Panc1 (cell line): ENCODE measurements at regions not wholly inside any gene's neighbourhood (a gene's known extent, or its start where the extent isn't known, plus 50 kb on each side); places are given as distances from the start of the nearest gene placed in this dataset.

Experiments used
- ATAC-seq: fragments of 200-7000 bp; cut with Tn5 transposase; 2 replicates; pipeline ENCODE4 v1.9.1; 2020; ENCODE audit warnings: mild to moderate bottlenecking, moderate library complexity
- BruUV-seq: library from RNA; stranded (reverse); fragments of 400-500 nt; replicated peaks from 2 replicates; lab custom pipeline; 2021; lab: Mats Ljungman, UMichigan
- CTCF ChIA-PET: fragments of 300-600 bp; sonication (Branson Sonifier 250); formaldehyde crosslinking; loops from one replicate; lab custom pipeline; 2022; ENCODE audit warnings: antibody characterized with exemption; lab: Charles Lee
- POLR2A ChIA-PET: fragments of 300-600 bp; sonication (Branson Sonifier 250); formaldehyde crosslinking; loops from one replicate; lab custom pipeline; 2022; ENCODE audit warnings: antibody characterized with exemption; lab: Charles Lee
- DNase-seq: peaks from one replicate; pipeline ENCODE4 v3.0.0-alpha.2; 2010; ENCODE audit warnings: low read depth, low spot score
- H3K27ac ChIP-seq: 2 replicates; pipeline ENCODE4 v1.5.1; 2011; ENCODE audit warnings: mild to moderate bottlenecking, low read length, inconsistent platforms
- H3K27me3 ChIP-seq: fragments of 200-500 bp; sonication (Bioruptor generic); 2 replicates; pipeline ENCODE4 v1.6.0; 2014; ENCODE audit warnings: low read length, inconsistent platforms; ENCODE audit not compliant: control insufficient read depth, insufficient read depth
- H3K36me3 ChIP-seq: fragments of 200-500 bp; sonication (Bioruptor generic); 2 replicates; pipeline ENCODE4 v1.5.1; 2014; ENCODE audit warnings: inconsistent platforms, mild to moderate bottlenecking, low read length, moderate library complexity; ENCODE audit not compliant: control insufficient read depth, insufficient read depth
- H3K4me1 ChIP-seq: 2 replicates; pipeline ENCODE4 v1.5.1; 2011; ENCODE audit warnings: inconsistent platforms, mild to moderate bottlenecking, low read length, moderate library complexity; ENCODE audit not compliant: control insufficient read depth, insufficient read depth
- H3K4me3 ChIP-seq, 2 experiments: 2 replicates each; pipeline ENCODE4 v1.5.1; 2011 to 2012; ENCODE audit warnings: low read depth in 2 of 2, low read length in 2 of 2, mild to moderate bottlenecking in 2 of 2, inconsistent platforms in 1 of 2, moderate library complexity in 1 of 2
- H3K9me3 ChIP-seq: fragments of 200-500 bp; sonication (Bioruptor generic); 2 replicates; pipeline ENCODE4 v1.5.1; 2014; ENCODE audit warnings: low read depth, mild to moderate bottlenecking, inconsistent platforms, low read length, moderate library complexity; ENCODE audit not compliant: control insufficient read depth, insufficient read depth
- CTCF ChIP-seq: fragments of 450-650 bp; IDR thresholded peaks from 2 replicates; pipeline ENCODE4 v1.5.1; 2017; ENCODE audit warnings: mild to moderate bottlenecking
- POLR2AphosphoS5 ChIP-seq: IDR thresholded peaks from 2 replicates; pipeline ENCODE4 v1.6.1; 2012; ENCODE audit warnings: mild to moderate bottlenecking, low read depth, low read length, moderate library complexity
- SIN3A ChIP-seq: IDR thresholded peaks from 2 replicates; pipeline ENCODE4 v1.6.1; 2012; ENCODE audit warnings: low read depth, mild to moderate bottlenecking, low read length, moderate library complexity, borderline replicate concordance; ENCODE audit not compliant: insufficient read depth
- TCF7L2 ChIP-seq: IDR thresholded peaks from 2 replicates; pipeline ENCODE4 v1.6.1; 2011; ENCODE audit warnings: mild to moderate bottlenecking, low read depth, low read length, inconsistent platforms
- in situ Hi-C: cut with HindIII; loops from 2 replicates; pipeline ENCODE4 v1.10.0; 2016; ENCODE audit warnings: low sequenced_read_pairs, low pct_unique_long_range_greater_than_20kb
- intact Hi-C: fragments of 100-400 bp; cut with micrococcal nuclease; formaldehyde crosslinking; loops from one replicate; pipeline ENCODE4 v1.10.0; 2022; ENCODE audit not compliant: unreplicated experiment
- TF ChIP-seq, protein P1 (sequence below), 2 experiments: IDR thresholded peaks; 2 replicates each; pipeline ENCODE4 v1.6.1; 2011 to 2012; ENCODE audit warnings: low read depth in 2 of 2, control low read depth in 1 of 2, low read length in 1 of 2, mild to moderate bottlenecking in 1 of 2, moderate library complexity in 1 of 2; ENCODE audit not compliant: insufficient read depth in 1 of 2

- CTCF ChIA-PET = no interaction called here
Observed at GRCh38 chr17:5942687-5943086, 127.5 kb upstream of the WSCD1 start.

GRCh38 chr17:5943232-5943631 is 126.9 kb upstream of the WSCD1 start:
- no peaks in the 10 kb centered on the region for H3K9me3 ChIP-seq
- CTCF ChIA-PET = no interaction called here
- no peak overlapping the region for H3K4me3 ChIP-seq
- no peaks in the 10 kb centered on the region for H3K4me1 ChIP-seq
- ATAC-seq (no peak), DNase-seq (no peak)
- H3K27me3 ChIP-seq = no peaks in the 10 kb centered on the region; the same call in 1 of the 2 replicates
- no peak overlapping the region for H3K27ac ChIP-seq
- POLR2A ChIA-PET = no interaction called here
- H3K36me3 ChIP-seq = no peaks in the 10 kb centered on the region
- intact Hi-C loops = no loop called here
- BruUV-seq = no TSS peak
- in situ Hi-C loops = no loop called here
- TF ChIP-seq CTCF (no peak), TCF7L2 (no peak), SIN3A (no peak), POLR2AphosphoS5 (no peak)
- TF ChIP-seq, protein P1, sequence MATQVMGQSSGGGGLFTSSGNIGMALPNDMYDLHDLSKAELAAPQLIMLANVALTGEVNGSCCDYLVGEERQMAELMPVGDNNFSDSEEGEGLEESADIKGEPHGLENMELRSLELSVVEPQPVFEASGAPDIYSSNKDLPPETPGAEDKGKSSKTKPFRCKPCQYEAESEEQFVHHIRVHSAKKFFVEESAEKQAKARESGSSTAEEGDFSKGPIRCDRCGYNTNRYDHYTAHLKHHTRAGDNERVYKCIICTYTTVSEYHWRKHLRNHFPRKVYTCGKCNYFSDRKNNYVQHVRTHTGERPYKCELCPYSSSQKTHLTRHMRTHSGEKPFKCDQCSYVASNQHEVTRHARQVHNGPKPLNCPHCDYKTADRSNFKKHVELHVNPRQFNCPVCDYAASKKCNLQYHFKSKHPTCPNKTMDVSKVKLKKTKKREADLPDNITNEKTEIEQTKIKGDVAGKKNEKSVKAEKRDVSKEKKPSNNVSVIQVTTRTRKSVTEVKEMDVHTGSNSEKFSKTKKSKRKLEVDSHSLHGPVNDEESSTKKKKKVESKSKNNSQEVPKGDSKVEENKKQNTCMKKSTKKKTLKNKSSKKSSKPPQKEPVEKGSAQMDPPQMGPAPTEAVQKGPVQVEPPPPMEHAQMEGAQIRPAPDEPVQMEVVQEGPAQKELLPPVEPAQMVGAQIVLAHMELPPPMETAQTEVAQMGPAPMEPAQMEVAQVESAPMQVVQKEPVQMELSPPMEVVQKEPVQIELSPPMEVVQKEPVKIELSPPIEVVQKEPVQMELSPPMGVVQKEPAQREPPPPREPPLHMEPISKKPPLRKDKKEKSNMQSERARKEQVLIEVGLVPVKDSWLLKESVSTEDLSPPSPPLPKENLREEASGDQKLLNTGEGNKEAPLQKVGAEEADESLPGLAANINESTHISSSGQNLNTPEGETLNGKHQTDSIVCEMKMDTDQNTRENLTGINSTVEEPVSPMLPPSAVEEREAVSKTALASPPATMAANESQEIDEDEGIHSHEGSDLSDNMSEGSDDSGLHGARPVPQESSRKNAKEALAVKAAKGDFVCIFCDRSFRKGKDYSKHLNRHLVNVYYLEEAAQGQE (IDR thresholded peaks at IDR 0.05; ENCODE audit: insufficient read depth in 1 of 2, low read depth in 2 of 2, low read length in 1 of 2) = no peak

More at GRCh38 chr17:5942687-5943086, 127.5 kb upstream of the WSCD1 start:
- H3K9me3 ChIP-seq = no peaks in the 10 kb centered on the region
- in situ Hi-C loops (no loop called here), intact Hi-C loops (no loop called here)
- BruUV-seq = no TSS peak
- no peaks in the 10 kb centered on the region for H3K4me1 ChIP-seq
- no peak for DNase-seq
- POLR2A ChIA-PET = no interaction called here
- ATAC-seq = no peak
- H3K27me3 ChIP-seq = no peaks in the 10 kb centered on the region; the same call in 1 of the 2 replicates
- H3K4me3 ChIP-seq = no peak overlapping the region
- no peak overlapping the region for H3K27ac ChIP-seq
- H3K36me3 ChIP-seq = no peaks in the 10 kb centered on the region
- TF ChIP-seq SIN3A (no peak), POLR2AphosphoS5 (no peak), TCF7L2 (no peak), CTCF (no peak)
- TF ChIP-seq, protein P1 (IDR thresholded peaks at IDR 0.05; ENCODE audit: insufficient read depth in 1 of 2, low read depth in 2 of 2, low read length in 1 of 2) = no peak
